ENCODE measurements at regions not wholly inside any gene's neighbourhood (a gene's known extent, or its start where the extent isn't known, plus 50 kb on each side); places are given as distances from the start of the nearest gene placed in this dataset.

- TF ChIP-seq CTCF (IDR thresholded peaks at IDR 0.05; ENCODE audit: poor library complexity, severe bottlenecking), result no peak
- Histone ChIP-seq H3K4me1 (ENCODE audit: insufficient read depth, poor library complexity, severe bottlenecking) (no peaks in the 10 kb centered on the region), H3K27me3 (ENCODE audit: insufficient read depth, poor library complexity, severe bottlenecking) (no peaks in the 10 kb centered on the region), H3K9me3 (ENCODE audit: severe bottlenecking) (no peaks in the 10 kb centered on the region), H3K36me3 (ENCODE audit: low read depth) (no peaks in the 10 kb centered on the region), H3K27ac (ENCODE audit: poor library complexity, severe bottlenecking) (no peak overlapping the region), H3K4me3 (ENCODE audit: severe bottlenecking) (no peak overlapping the region)
- DNase-seq (ENCODE audit: low spot score) (no peak), ATAC-seq (ENCODE audit: low read depth) (no peak)
Measured at GRCh38 chr5:3127423-3127911, 376.0 kb upstream of the IRX2 start.

GRCh38 chr5:3126639-3127038 lies 375.2 kb upstream of the IRX2 start:
- no peak for ATAC-seq (ENCODE audit: low read depth)
- no peaks in the 10 kb centered on the region for H3K27me3 ChIP-seq (ENCODE audit: insufficient read depth, poor library complexity, severe bottlenecking)
- no peak for DNase-seq (ENCODE audit: low spot score)
- H3K4me1 ChIP-seq (ENCODE audit: insufficient read depth, poor library complexity, severe bottlenecking), result no peaks in the 10 kb centered on the region
- H3K4me3 ChIP-seq (ENCODE audit: severe bottlenecking), result no peak overlapping the region
- H3K36me3 ChIP-seq (ENCODE audit: low read depth), result no peaks in the 10 kb centered on the region
- H3K27ac ChIP-seq (ENCODE audit: poor library complexity, severe bottlenecking), result no peak overlapping the region
- no peaks in the 10 kb centered on the region for H3K9me3 ChIP-seq (ENCODE audit: severe bottlenecking)
- TF ChIP-seq CTCF (IDR thresholded peaks at IDR 0.05; ENCODE audit: poor library complexity, severe bottlenecking), result no peak

- no peaks in the 10 kb centered on the region for H3K9me3 ChIP-seq (ENCODE audit: severe bottlenecking)
- TF ChIP-seq CTCF (IDR thresholded peaks at IDR 0.05; ENCODE audit: poor library complexity, severe bottlenecking), result no peak
- ATAC-seq (ENCODE audit: low read depth) (no peak), DNase-seq (ENCODE audit: low spot score) (no peak)
- H3K4me1 ChIP-seq (ENCODE audit: insufficient read depth, poor library complexity, severe bottlenecking), result no peaks in the 10 kb centered on the region
- no peaks in the 10 kb centered on the region for H3K27me3 ChIP-seq (ENCODE audit: insufficient read depth, poor library complexity, severe bottlenecking)
- H3K4me3 ChIP-seq (ENCODE audit: severe bottlenecking), result no peak overlapping the region
- H3K27ac ChIP-seq (ENCODE audit: poor library complexity, severe bottlenecking), result no peak overlapping the region
- H3K36me3 ChIP-seq (ENCODE audit: low read depth), result no peaks in the 10 kb centered on the region
Measured at GRCh38 chr5:3124410-3124809, 372.9 kb upstream of the IRX2 start.

- no peak overlapping the region for H3K4me3 ChIP-seq (ENCODE audit: severe bottlenecking)
- H3K36me3 ChIP-seq (ENCODE audit: low read depth), result no peaks in the 10 kb centered on the region
- H3K27me3 ChIP-seq (ENCODE audit: insufficient read depth, poor library complexity, severe bottlenecking), result no peaks in the 10 kb centered on the region
- H3K9me3 ChIP-seq (ENCODE audit: severe bottlenecking), result no peaks in the 10 kb centered on the region
- DNase-seq (ENCODE audit: low spot score), result no peak
- no peak for ATAC-seq (ENCODE audit: low read depth)
- no peaks in the 10 kb centered on the region for H3K4me1 ChIP-seq (ENCODE audit: insufficient read depth, poor library complexity, severe bottlenecking)
- no peak overlapping the region for H3K27ac ChIP-seq (ENCODE audit: poor library complexity, severe bottlenecking)
- TF ChIP-seq CTCF (IDR thresholded peaks at IDR 0.05; ENCODE audit: poor library complexity, severe bottlenecking), result no peak
Measured at GRCh38 chr5:3123763-3124157, 372.3 kb upstream of the IRX2 start.

GRCh38 chr5:3122985-3123762 lies 371.7 kb upstream of the IRX2 start:
- no peaks in the 10 kb centered on the region for H3K9me3 ChIP-seq (ENCODE audit: severe bottlenecking)
- DNase-seq (ENCODE audit: low spot score) (no peak), ATAC-seq (ENCODE audit: low read depth) (no peak)
- no peak overlapping the region for H3K27ac ChIP-seq (ENCODE audit: poor library complexity, severe bottlenecking)
- no peaks in the 10 kb centered on the region for H3K27me3 ChIP-seq (ENCODE audit: insufficient read depth, poor library complexity, severe bottlenecking)
- no peak overlapping the region for H3K4me3 ChIP-seq (ENCODE audit: severe bottlenecking)
- no peaks in the 10 kb centered on the region for H3K4me1 ChIP-seq (ENCODE audit: insufficient read depth, poor library complexity, severe bottlenecking)
- no peak for TF ChIP-seq CTCF (IDR thresholded peaks at IDR 0.05; ENCODE audit: poor library complexity, severe bottlenecking)
- H3K36me3 ChIP-seq (ENCODE audit: low read depth), result no peaks in the 10 kb centered on the region

Measured in RWPE2 (cell line).